ENCODE measurements at regions not wholly inside any gene's neighbourhood (a gene's known extent, or its start where the extent isn't known, plus 50 kb on each side); places are given as distances from the start of the nearest gene placed in this dataset.

- TF ChIP-seq, protein P1, sequence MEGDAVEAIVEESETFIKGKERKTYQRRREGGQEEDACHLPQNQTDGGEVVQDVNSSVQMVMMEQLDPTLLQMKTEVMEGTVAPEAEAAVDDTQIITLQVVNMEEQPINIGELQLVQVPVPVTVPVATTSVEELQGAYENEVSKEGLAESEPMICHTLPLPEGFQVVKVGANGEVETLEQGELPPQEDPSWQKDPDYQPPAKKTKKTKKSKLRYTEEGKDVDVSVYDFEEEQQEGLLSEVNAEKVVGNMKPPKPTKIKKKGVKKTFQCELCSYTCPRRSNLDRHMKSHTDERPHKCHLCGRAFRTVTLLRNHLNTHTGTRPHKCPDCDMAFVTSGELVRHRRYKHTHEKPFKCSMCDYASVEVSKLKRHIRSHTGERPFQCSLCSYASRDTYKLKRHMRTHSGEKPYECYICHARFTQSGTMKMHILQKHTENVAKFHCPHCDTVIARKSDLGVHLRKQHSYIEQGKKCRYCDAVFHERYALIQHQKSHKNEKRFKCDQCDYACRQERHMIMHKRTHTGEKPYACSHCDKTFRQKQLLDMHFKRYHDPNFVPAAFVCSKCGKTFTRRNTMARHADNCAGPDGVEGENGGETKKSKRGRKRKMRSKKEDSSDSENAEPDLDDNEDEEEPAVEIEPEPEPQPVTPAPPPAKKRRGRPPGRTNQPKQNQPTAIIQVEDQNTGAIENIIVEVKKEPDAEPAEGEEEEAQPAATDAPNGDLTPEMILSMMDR (IDR thresholded peaks at IDR 0.05; ENCODE audit: low read length, missing control alignments) = no peak
Observed at GRCh38 chr9:93875330-93875729, 79.8 kb downstream of the BARX1 start.

DNA sequence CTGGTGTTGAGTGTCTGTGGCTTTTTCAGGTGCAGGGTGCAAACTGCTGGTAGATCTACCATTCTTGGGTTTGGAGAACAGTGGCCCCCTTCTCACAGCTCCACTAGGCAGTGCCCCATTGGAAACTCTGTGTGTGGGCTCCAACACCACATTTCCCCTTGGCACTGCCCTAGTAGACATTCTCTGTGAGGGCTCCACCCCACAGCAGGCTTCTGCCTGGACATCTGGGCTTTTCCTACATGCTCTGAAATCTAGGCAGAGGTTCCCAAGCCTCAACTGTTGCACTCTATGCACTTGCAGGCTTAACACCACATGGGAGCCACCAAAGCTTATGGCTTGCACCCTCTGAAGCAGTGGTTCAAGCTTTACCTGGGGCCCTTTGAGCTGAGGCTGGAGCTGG is 80.9 kb downstream of the BARX1 start:
- TF ChIP-seq, protein P1 (IDR thresholded peaks at IDR 0.05; ENCODE audit: low read length, missing control alignments) = no peak
- no peak for DNase-seq (ENCODE audit: low read depth)

More at GRCh38 chr9:93875330-93875729, 79.8 kb downstream of the BARX1 start:
- no peak overlapping the region for H3K4me3 ChIP-seq (replicated peaks; ENCODE audit: low read depth, low read length)
- DNase-seq (ENCODE audit: low read depth) = no peak

GRCh38 chr9:93871286-93871685 is 83.9 kb downstream of the BARX1 start:
- TF ChIP-seq, protein P1 (IDR thresholded peaks at IDR 0.05; ENCODE audit: low read length, missing control alignments) = no peak
- DNase-seq (ENCODE audit: low read depth) = no peak
- no peak overlapping the region for H3K4me3 ChIP-seq (replicated peaks; ENCODE audit: low read depth, low read length)

More for the DNA sequence above, 80.9 kb downstream of the BARX1 start:
- no peak overlapping the region for H3K4me3 ChIP-seq (replicated peaks; ENCODE audit: low read depth, low read length)

GRCh38 chr9:93869863-93870262 is 85.3 kb downstream of the BARX1 start:
- no peak overlapping the region for H3K4me3 ChIP-seq (replicated peaks; ENCODE audit: low read depth, low read length)
- TF ChIP-seq, protein P1 (IDR thresholded peaks at IDR 0.05; ENCODE audit: low read length, missing control alignments) = no peak
- no peak for DNase-seq (ENCODE audit: low read depth)

- TF ChIP-seq, protein P1 (IDR thresholded peaks at IDR 0.05; ENCODE audit: low read length, missing control alignments) = no peak
- DNase-seq (ENCODE audit: low read depth) = no peak
- no peak overlapping the region for H3K4me3 ChIP-seq (replicated peaks; ENCODE audit: low read depth, low read length)
Observed at GRCh38 chr9:93869088-93869487, 86.1 kb downstream of the BARX1 start.

- no peak overlapping the region for H3K4me3 ChIP-seq (replicated peaks; ENCODE audit: low read depth, low read length)
- TF ChIP-seq, protein P1 (IDR thresholded peaks at IDR 0.05; ENCODE audit: low read length, missing control alignments) = no peak
- DNase-seq (ENCODE audit: low read depth) = no peak
Observed at GRCh38 chr9:93865716-93866115, 89.4 kb downstream of the BARX1 start.

- DNase-seq (ENCODE audit: low read depth) = no peak
- H3K4me3 ChIP-seq (replicated peaks; ENCODE audit: low read depth, low read length) = no peak overlapping the region
- TF ChIP-seq, protein P1 (IDR thresholded peaks at IDR 0.05; ENCODE audit: low read length, missing control alignments) = no peak
Observed at GRCh38 chr9:93865245-93865644, 89.9 kb downstream of the BARX1 start.
